Right lobe of liver (tissue), 4 donors: ENCODE measurements at regions not wholly inside any gene's neighbourhood (a gene's known extent, or its start where the extent isn't known, plus 50 kb on each side); places are given as distances from the start of the nearest gene placed in this dataset.

Experiments used
- CTCF ChIP-seq, 4 donors: fragments of 200-600 bp in 3 of 4; fragments of 450-650 bp in 1 of 4; IDR thresholded peaks; one replicate each; pipeline versions ENCODE4 v1.5.1 to v1.8.0; 2016 to 2022; ENCODE audit warnings: antibody characterized with exemption in 4 of 4, mild to moderate bottlenecking in 2 of 4
- POLR2A ChIP-seq: fragments of 450-650 bp; IDR thresholded peaks from one replicate; pipeline ENCODE4 v1.6.1; 2017; ENCODE audit warnings: antibody characterized with exemption, mild to moderate bottlenecking
- donor health status: DM: no; HTN: no; CAD: no.
- donor health status: DM: no; HTN: no; CAD: no.
- donor health status: DM: no; HTN: yes; CAD: no.

GRCh38 chr13:73358606-73359095 lies 299.8 kb downstream of the KLF5 start:
- TF ChIP-seq POLR2A (no peak), CTCF (IDR thresholded peaks at IDR 0.05) (no peak)
